ENCODE measurements at regions not wholly inside any gene's neighbourhood (a gene's known extent, or its start where the extent isn't known, plus 50 kb on each side); places are given as distances from the start of the nearest gene placed in this dataset.

DNA sequence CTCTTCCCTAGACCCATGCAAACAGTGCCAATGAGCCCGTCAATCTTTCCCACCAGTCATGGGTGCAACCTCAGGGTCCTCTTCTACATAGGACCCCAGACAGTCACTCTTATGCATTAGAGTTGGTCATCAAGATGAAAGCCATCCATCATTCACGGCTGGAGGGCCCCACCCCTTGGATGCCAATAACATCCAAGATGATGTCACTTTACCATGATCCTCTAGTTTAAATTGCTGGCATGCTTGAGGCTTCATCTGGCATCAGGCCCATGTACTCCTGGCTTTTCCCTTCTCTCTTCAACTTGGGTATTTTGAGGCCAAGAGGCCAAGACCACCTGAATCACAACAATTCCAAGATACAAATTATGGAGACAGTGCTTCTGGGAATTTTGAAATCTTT lies 91.1 kb upstream of the MAPK4 start:
- Histone ChIP-seq H3K4me1 (ENCODE audit: control insufficient read depth, low read depth, low read length) (no peaks in the 10 kb centered on the region), H3K36me3 (ENCODE audit: control insufficient read depth, insufficient read depth, low read length) (no peaks in the 10 kb centered on the region), H3K23ac (ENCODE audit: low read length) (no peak overlapping the region), H3K27ac (ENCODE audit: low read depth, low read length) (no peak overlapping the region), H3K4me2 (ENCODE audit: low read length) (no peak overlapping the region), H2BK5ac (ENCODE audit: low read length) (no peak overlapping the region), H3K18ac (ENCODE audit: low read length) (no peak overlapping the region), H3K9ac (ENCODE audit: low read length) (no peak overlapping the region), H2BK120ac (ENCODE audit: low read depth, low read length) (no peak overlapping the region), H2BK15ac (replicated peaks; ENCODE audit: low read depth) (no peak overlapping the region), H3K56ac (ENCODE audit: low read length) (no peak overlapping the region), H3K4ac (ENCODE audit: low read depth, low read length) (no peak overlapping the region), H4K5ac (ENCODE audit: low read length) (no peak overlapping the region), H3K4me3 (ENCODE audit: low read length) (no peak overlapping the region), H3K79me2 (ENCODE audit: control insufficient read depth, insufficient read depth, low read length) (no peaks in the 10 kb centered on the region), H4K8ac (ENCODE audit: low read depth, low read length) (no peak overlapping the region), H3K79me1 (ENCODE audit: low read length) (no peaks in the 10 kb centered on the region), H2AK5ac (ENCODE audit: low read length) (no peak overlapping the region), H3K27me3 (ENCODE audit: insufficient read depth, low read length, poor library complexity) (no peaks in the 10 kb centered on the region)
- WGBS (ENCODE audit: extremely low coverage, insufficient coverage, low lambda C conversion rate): no CpG with 5 or more reads among the region's 2 CpGs
- no peak for DNase-seq

DNA sequence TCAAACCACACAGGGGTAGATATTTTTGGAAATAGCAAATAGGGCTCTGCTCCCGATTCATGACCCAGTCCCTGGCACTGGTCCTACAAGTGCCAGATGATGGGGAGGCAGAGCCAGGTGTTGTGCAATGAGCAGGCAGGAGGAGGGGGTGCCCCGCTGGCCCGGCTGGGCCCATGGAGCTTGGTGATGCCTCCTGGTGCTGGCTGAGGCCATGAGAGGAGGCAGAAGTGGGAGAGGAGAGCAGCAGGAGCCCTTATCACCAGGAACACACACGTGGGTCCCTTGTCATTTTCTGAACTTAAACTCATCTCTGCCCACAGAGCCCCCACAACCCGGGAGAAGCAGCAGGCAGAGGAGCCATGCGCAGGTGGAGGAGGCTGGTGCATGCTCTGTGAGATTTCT lies 90.5 kb upstream of the MAPK4 start:
- Histone ChIP-seq H3K79me1 (ENCODE audit: low read length) (no peaks in the 10 kb centered on the region), H4K5ac (ENCODE audit: low read length) (no peak overlapping the region), H3K9ac (ENCODE audit: low read length) (no peak overlapping the region), H4K8ac (ENCODE audit: low read depth, low read length) (no peak overlapping the region), H2BK15ac (replicated peaks; ENCODE audit: low read depth) (no peak overlapping the region), H3K79me2 (ENCODE audit: control insufficient read depth, insufficient read depth, low read length) (no peaks in the 10 kb centered on the region), H3K4me3 (ENCODE audit: low read length) (no peak overlapping the region), H2BK120ac (ENCODE audit: low read depth, low read length) (no peak overlapping the region), H3K27ac (ENCODE audit: low read depth, low read length) (no peak overlapping the region), H3K4me1 (ENCODE audit: control insufficient read depth, low read depth, low read length) (no peaks in the 10 kb centered on the region), H3K27me3 (ENCODE audit: insufficient read depth, low read length, poor library complexity) (no peaks in the 10 kb centered on the region), H3K4me2 (ENCODE audit: low read length) (no peak overlapping the region), H3K18ac (ENCODE audit: low read length) (no peak overlapping the region), H2AK5ac (ENCODE audit: low read length) (no peak overlapping the region), H3K56ac (ENCODE audit: low read length) (no peak overlapping the region), H2BK5ac (ENCODE audit: low read length) (no peak overlapping the region), H3K23ac (ENCODE audit: low read length) (no peak overlapping the region), H3K4ac (ENCODE audit: low read depth, low read length) (no peak overlapping the region), H3K36me3 (ENCODE audit: control insufficient read depth, insufficient read depth, low read length) (no peaks in the 10 kb centered on the region)
- WGBS (ENCODE audit: extremely low coverage, insufficient coverage, low lambda C conversion rate): no CpG with 5 or more reads among the region's 6 CpGs
- no peak for DNase-seq

GRCh38 chr18:50472941-50473340 lies 86.9 kb upstream of the MAPK4 start:
- H3K23ac ChIP-seq (ENCODE audit: low read length): no peak overlapping the region
- H2BK15ac ChIP-seq (replicated peaks; ENCODE audit: low read depth): no peak overlapping the region
- no peak overlapping the region for H2BK5ac ChIP-seq (ENCODE audit: low read length)

DNA sequence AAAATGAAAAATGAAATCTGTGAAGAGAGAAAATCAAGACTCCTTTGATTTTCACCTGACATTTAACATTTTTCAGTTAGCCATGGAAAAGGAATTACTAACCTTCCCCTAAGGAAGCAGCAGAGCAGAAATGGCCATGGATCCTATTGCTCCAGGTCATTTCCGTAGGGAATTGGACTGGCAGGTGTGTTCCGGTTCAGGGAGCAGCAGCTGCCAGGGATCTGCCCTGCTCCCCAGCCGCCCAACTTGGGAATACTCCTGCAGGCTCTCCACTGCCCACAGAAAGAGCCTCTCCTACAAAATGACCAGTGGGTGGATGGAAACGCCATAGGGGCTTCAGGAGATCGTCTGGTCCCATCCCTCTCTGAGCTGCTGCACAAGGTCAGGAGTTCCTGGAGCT lies 86.0 kb upstream of the MAPK4 start:
- Histone ChIP-seq H3K23ac (ENCODE audit: low read length) (no peak overlapping the region), H4K5ac (ENCODE audit: low read length) (no peak overlapping the region), H2BK120ac (ENCODE audit: low read depth, low read length) (no peak overlapping the region), H3K18ac (ENCODE audit: low read length) (no peak overlapping the region), H3K27me3 (ENCODE audit: insufficient read depth, low read length, poor library complexity) (no peaks in the 10 kb centered on the region), H4K8ac (ENCODE audit: low read depth, low read length) (no peak overlapping the region), H3K9ac (ENCODE audit: low read length) (no peak overlapping the region), H3K79me2 (ENCODE audit: control insufficient read depth, insufficient read depth, low read length) (no peaks in the 10 kb centered on the region), H3K79me1 (ENCODE audit: low read length) (no peaks in the 10 kb centered on the region), H2BK15ac (replicated peaks; ENCODE audit: low read depth) (no peak overlapping the region), H3K36me3 (ENCODE audit: control insufficient read depth, insufficient read depth, low read length) (no peaks in the 10 kb centered on the region), H2BK5ac (ENCODE audit: low read length) (no peak overlapping the region), H2AK5ac (ENCODE audit: low read length) (no peak overlapping the region), H3K4me2 (ENCODE audit: low read length) (no peak overlapping the region), H3K4me1 (ENCODE audit: control insufficient read depth, low read depth, low read length) (no peaks in the 10 kb centered on the region), H3K4me3 (ENCODE audit: low read length) (no peak overlapping the region), H3K27ac (ENCODE audit: low read depth, low read length) (no peak overlapping the region), H3K4ac (ENCODE audit: low read depth, low read length) (no peak overlapping the region), H3K56ac (ENCODE audit: low read length) (no peak overlapping the region)
- no peak for DNase-seq
- WGBS (ENCODE audit: extremely low coverage, insufficient coverage, low lambda C conversion rate): no CpG with 5 or more reads among the region's 5 CpGs

More at GRCh38 chr18:50472941-50473340, 86.9 kb upstream of the MAPK4 start:
- Histone ChIP-seq H3K4me1 (ENCODE audit: control insufficient read depth, low read depth, low read length) (no peaks in the 10 kb centered on the region), H2AK5ac (ENCODE audit: low read length) (no peak overlapping the region), H3K9ac (ENCODE audit: low read length) (no peak overlapping the region), H3K36me3 (ENCODE audit: control insufficient read depth, insufficient read depth, low read length) (no peaks in the 10 kb centered on the region), H3K18ac (ENCODE audit: low read length) (no peak overlapping the region), H3K79me2 (ENCODE audit: control insufficient read depth, insufficient read depth, low read length) (no peaks in the 10 kb centered on the region), H3K79me1 (ENCODE audit: low read length) (no peaks in the 10 kb centered on the region), H3K4ac (ENCODE audit: low read depth, low read length) (no peak overlapping the region), H3K27ac (ENCODE audit: low read depth, low read length) (no peak overlapping the region), H3K4me3 (ENCODE audit: low read length) (no peak overlapping the region), H3K27me3 (ENCODE audit: insufficient read depth, low read length, poor library complexity) (no peaks in the 10 kb centered on the region), H3K56ac (ENCODE audit: low read length) (no peak overlapping the region), H4K8ac (ENCODE audit: low read depth, low read length) (no peak overlapping the region), H3K4me2 (ENCODE audit: low read length) (no peak overlapping the region), H4K5ac (ENCODE audit: low read length) (no peak overlapping the region), H2BK120ac (ENCODE audit: low read depth, low read length) (no peak overlapping the region)
- no peak for DNase-seq
- no CpG with 5 or more reads among the region's 1 CpG for WGBS (ENCODE audit: extremely low coverage, insufficient coverage, low lambda C conversion rate)

- H3K4me2 ChIP-seq (ENCODE audit: low read length): no peak overlapping the region
- H3K79me1 ChIP-seq (ENCODE audit: low read length): no peaks in the 10 kb centered on the region
- H3K4me1 ChIP-seq (ENCODE audit: control insufficient read depth, low read depth, low read length): no peaks in the 10 kb centered on the region
- H3K23ac ChIP-seq (ENCODE audit: low read length): no peak overlapping the region
- no peak overlapping the region for H3K4me3 ChIP-seq (ENCODE audit: low read length)
- H3K27ac ChIP-seq (ENCODE audit: low read depth, low read length): no peak overlapping the region
- no peaks in the 10 kb centered on the region for H3K36me3 ChIP-seq (ENCODE audit: control insufficient read depth, insufficient read depth, low read length)
- no peak overlapping the region for H2BK120ac ChIP-seq (ENCODE audit: low read depth, low read length)
- H2BK15ac ChIP-seq (replicated peaks; ENCODE audit: low read depth): no peak overlapping the region
- H3K79me2 ChIP-seq (ENCODE audit: control insufficient read depth, insufficient read depth, low read length): no peaks in the 10 kb centered on the region
- no peak overlapping the region for H2BK5ac ChIP-seq (ENCODE audit: low read length)
- no peak overlapping the region for H3K18ac ChIP-seq (ENCODE audit: low read length)
- H3K4ac ChIP-seq (ENCODE audit: low read depth, low read length): no peak overlapping the region
- no peak overlapping the region for H3K56ac ChIP-seq (ENCODE audit: low read length)
- H2AK5ac ChIP-seq (ENCODE audit: low read length): no peak overlapping the region
- H4K8ac ChIP-seq (ENCODE audit: low read depth, low read length): no peak overlapping the region
- H4K5ac ChIP-seq (ENCODE audit: low read length): no peak overlapping the region
- no peak for DNase-seq
- no peaks in the 10 kb centered on the region for H3K27me3 ChIP-seq (ENCODE audit: insufficient read depth, low read length, poor library complexity)
- H3K9ac ChIP-seq (ENCODE audit: low read length): no peak overlapping the region
- WGBS (ENCODE audit: extremely low coverage, insufficient coverage, low lambda C conversion rate): no CpG with 5 or more reads among the region's 4 CpGs
These were observed 84.2 kb upstream of the MAPK4 start for GRCh38 chr18:50475538-50476193.

- H3K9ac ChIP-seq (ENCODE audit: low read length): no peak overlapping the region
- no peak overlapping the region for H3K56ac ChIP-seq (ENCODE audit: low read length)
- H3K23ac ChIP-seq (ENCODE audit: low read length): no peak overlapping the region
- no peak overlapping the region for H2BK15ac ChIP-seq (replicated peaks; ENCODE audit: low read depth)
- H2BK120ac ChIP-seq (ENCODE audit: low read depth, low read length): no peak overlapping the region
- no peak overlapping the region for H3K27ac ChIP-seq (ENCODE audit: low read depth, low read length)
- no peak overlapping the region for H3K4ac ChIP-seq (ENCODE audit: low read depth, low read length)
- no peaks in the 10 kb centered on the region for H3K27me3 ChIP-seq (ENCODE audit: insufficient read depth, low read length, poor library complexity)
- H3K79me2 ChIP-seq (ENCODE audit: control insufficient read depth, insufficient read depth, low read length): no peaks in the 10 kb centered on the region
- H3K36me3 ChIP-seq (ENCODE audit: control insufficient read depth, insufficient read depth, low read length): no peaks in the 10 kb centered on the region
- no peaks in the 10 kb centered on the region for H3K79me1 ChIP-seq (ENCODE audit: low read length)
- H4K8ac ChIP-seq (ENCODE audit: low read depth, low read length): no peak overlapping the region
- H2AK5ac ChIP-seq (ENCODE audit: low read length): no peak overlapping the region
- H3K4me1 ChIP-seq (ENCODE audit: control insufficient read depth, low read depth, low read length): no peaks in the 10 kb centered on the region
- H3K4me2 ChIP-seq (ENCODE audit: low read length): no peak overlapping the region
- H4K5ac ChIP-seq (ENCODE audit: low read length): no peak overlapping the region
- no peak overlapping the region for H3K18ac ChIP-seq (ENCODE audit: low read length)
- no peak overlapping the region for H3K4me3 ChIP-seq (ENCODE audit: low read length)
- no peak for DNase-seq
- no CpG with 5 or more reads among the region's 2 CpGs for WGBS (ENCODE audit: extremely low coverage, insufficient coverage, low lambda C conversion rate)
- H2BK5ac ChIP-seq (ENCODE audit: low read length): no peak overlapping the region
These were observed 67.8 kb upstream of the MAPK4 start for GRCh38 chr18:50492097-50492496.

All from mesendoderm (in vitro differentiated cells).